GM18907 (cell line): ENCODE measurements at regions not wholly inside any gene's neighbourhood (a gene's known extent, or its start where the extent isn't known, plus 50 kb on each side); places are given as distances from the start of the nearest gene placed in this dataset.

ENCODE experiments used
- ATAC-seq: cut with Tn5 transposase; IDR thresholded peaks from one replicate; pipeline ENCODE4 v1.9.1; 2021; ENCODE audit warnings: mild to moderate bottlenecking, moderate library complexity; ENCODE audit not compliant: unreplicated experiment

DNA sequence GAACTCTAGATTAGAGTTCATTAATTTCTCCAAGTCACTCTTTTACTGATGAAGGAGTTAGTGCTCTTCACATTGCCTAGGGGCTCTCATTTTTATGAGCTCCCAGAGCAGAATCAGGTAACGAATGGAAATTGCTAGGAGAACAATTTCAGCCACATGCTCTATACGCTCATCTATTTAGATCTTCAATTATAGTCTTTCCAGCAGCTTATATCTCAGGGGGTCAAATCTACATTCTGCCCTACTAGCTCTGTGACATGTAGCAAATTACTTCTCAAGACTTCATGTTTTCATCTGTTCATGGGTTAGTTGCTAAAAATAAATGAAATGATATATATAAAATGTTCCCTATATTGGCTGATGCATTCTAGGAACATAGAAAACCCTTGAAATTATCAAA is 183.6 kb downstream of the PLPP3 start:
- ATAC-seq, result no peak

DNA sequence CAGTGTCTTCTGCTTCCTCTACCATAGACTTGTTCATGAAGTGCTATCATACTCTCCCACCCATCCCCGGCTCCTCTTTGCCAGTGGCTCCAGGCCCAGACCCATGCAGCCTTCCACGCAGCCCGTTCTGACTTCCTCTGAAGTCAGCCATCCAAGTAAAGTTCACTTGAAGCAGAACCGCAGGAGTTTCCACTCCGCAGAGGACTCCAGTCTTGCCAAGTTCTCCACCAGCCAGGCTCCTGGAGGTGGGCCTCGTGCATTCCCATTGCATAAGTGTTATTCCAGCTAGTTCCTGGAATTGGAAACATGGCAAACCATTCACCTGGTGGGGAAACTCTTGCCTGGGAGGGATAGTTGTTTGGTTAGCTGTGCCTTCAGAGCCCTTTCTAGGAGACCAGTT is 185.1 kb downstream of the PLPP3 start:
- no peak for ATAC-seq

DNA sequence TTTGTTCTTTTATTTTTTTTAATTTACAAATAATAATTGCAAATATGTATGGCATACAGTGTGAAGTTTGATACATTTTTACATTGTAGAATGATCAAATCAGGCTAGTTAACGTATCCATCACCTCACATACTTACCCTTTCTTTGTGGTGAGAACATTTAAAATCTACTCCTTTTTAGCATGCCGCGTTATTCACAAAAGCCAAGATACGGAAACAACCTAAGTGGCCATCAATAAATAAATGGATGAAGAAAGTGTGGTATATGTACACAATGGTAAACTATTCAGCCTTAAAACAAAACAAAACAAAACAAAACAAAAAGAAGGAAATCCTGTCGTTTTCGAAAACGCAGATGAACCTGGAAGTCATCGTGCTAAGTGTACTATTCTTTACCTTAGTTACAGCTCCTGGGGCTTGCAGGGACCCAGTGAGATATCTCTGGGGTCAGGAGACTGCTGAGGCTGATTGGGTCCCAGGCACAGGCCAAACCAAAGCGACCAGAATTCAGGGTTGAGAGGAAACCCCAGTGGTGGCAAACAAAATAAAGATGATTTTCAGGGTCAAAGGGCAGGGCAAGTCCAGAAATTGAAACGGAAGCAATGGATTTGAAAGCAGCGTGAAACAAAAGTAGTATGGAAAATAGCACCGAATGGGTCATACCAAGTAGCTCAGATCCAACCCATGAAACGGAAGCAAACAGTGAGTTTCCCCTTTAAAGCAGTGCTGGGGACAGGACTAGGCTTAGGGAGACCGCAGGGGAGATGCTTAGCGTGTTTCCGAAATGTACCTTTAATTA is 188.2 kb downstream of the PLPP3 start:
- ATAC-seq, result no peak

DNA sequence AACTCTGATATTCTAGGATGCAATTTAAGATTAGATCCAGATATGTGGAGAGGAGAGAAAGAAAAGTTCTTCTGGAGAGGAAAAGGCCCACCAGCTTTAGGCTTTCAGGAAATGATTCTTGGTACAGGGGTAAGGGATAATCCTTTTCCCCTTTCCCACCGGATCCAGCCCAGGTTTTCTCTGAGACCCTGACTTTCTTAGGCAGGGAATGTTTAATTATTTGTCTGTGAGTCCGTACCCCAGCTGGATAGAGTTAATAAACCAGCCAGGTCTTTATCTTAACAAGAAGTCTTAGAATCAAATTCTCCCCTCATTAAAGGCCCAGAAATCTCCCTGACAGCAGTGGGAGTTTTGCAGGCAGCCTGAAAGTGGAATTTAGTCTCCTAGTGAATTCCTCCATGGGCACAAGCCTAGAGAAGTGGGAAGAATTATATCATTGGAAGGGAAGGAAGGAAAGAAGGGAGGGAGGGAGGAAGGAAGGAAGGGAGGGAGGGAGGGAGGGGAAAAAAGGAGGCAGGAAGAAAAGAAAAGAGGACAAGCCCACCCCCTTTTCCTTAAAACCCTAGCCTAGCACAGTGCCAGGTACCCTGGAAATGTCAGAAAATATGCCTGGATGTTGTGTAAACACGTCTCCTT is 189.0 kb downstream of the PLPP3 start:
- no peak for ATAC-seq

DNA sequence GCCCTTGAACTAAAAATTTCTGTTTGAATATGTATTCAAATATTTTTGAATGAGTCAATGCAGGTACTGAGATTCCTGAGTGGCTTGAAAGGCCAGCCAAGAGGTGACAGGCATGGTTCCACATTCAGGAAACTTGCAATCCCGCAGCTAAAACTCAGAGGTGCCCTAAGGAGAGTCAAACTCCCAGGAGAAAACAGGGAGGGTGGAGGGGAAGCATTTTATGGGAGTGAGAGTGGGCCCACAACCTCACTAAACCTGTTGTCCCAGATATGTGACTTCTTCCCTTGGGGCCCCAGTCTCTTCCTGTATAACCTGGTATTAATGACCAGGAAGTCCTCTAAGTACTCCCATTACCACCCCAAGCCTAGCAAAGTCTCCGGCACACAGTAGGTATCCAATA is 189.6 kb downstream of the PLPP3 start:
- ATAC-seq, result no peak

DNA sequence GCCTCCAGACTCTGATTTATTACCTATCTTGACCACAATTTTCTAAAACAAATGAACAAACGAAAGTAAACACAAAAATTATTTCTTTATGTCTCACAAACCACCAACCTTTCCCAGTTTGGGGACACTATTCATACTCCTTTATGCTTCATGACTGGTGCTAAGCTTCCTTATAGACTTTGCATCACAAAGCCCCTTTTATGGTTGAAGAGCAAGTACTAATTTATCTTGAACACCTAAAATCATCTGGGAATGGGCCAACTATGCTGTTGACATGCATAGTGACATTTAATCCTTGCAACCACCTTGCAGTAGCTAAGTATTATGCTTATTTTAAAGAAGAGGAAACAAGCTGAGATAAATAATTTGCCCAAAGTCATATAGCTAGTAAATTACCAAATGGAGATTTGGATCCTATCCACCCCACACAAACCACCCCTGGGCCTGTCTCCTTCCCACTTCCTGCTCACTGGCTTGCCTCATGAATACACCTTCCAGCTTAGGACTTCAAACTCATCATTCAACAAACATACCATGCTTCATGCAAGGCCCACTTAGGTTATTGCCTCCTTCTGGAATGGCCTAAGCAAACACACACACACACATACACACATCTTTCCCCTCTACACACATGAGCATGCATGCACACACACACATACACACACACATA is 192.2 kb downstream of the PLPP3 start:
- no peak for ATAC-seq

DNA sequence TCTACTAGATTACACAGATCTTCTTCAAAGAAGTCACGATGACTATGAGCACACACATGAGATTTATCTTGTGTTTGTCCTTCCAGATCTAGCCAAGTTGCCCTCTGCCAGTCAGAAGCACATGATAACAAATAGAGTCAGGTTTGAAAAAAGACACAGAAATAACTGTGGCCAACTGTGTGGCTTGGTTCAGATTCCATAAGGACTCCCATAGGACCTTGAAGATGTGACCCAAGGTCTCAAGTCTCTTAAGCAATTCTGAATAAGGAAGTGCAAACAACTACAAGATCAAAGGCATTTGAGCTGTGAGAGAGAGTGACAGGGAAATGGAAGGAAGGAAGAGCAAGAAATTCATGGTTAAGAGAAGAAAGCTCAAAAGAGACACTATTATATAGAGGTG is 194.0 kb downstream of the PLPP3 start:
- no peak for ATAC-seq

DNA sequence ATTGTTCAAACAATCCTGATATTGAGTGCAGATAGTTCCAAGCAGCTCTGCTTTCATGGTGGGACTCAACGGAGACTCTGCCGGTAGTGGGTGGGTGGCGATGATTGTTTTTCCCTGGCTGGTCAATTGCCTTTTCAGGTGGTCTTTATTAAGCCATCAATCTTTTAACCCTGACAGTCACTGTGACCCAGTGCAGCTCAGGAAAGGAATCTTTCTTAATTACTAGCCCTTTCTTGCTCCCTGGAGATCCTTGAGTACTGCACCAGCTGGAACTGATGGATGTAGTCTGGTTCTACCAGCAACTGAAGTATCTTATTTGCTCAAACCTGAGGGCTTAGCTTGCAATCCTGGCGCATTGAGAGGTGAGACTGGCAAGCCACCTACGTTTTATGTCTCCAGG is 196.4 kb downstream of the PLPP3 start:
- no peak for ATAC-seq

DNA sequence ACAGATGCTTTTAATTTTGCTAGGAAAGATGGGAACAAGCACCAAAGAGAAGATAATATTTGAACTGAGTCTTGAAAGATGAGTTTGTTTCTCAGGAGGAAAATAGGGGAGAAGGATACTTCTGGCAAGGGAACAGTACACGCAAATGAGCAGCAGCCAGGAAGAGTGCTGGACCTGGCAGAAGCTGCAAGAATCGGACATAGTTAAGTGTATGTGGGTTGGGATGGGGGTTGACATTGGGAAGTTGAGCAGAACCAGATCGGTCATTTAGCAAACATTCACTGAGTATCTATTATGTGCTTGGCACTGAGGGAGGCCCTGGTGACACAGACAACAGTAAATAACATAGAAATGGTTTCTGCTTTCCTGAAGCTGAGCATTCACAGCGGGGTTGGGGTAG is 198.8 kb downstream of the PLPP3 start:
- no peak for ATAC-seq

DNA sequence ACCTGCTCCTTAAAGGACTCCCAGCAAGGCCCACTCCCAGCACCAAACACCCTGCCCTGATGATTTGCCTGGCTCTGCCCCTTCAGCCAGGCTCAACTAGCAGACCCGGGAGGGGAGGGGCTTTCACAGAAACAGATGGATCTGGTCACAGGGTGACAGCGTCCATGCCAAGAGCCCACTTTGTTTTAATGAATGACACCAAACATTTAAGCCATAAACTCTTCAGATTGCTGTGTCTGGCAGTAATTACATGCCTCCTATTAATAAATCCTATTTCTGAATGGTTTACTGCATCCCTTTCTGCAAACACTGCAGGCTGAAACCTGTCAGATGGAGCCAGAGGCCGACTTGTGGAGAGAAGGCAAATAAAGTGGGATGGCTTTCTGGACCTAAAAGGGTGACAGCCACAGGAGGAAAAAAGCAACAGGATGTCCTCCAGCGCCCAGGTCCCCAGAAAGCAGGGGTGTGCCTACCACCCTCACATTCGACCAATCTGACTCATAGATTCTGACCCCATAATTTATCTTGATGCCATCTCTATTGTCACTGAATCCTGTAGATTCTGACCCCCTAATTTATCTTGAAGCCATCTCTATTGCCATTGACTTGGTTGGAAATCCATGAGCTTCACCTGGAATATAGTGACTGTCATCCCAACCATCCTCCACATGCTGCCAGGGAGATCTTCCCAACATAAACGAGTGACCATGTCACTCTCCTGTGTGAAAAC is 200.9 kb downstream of the PLPP3 start:
- ATAC-seq, result no peak

DNA sequence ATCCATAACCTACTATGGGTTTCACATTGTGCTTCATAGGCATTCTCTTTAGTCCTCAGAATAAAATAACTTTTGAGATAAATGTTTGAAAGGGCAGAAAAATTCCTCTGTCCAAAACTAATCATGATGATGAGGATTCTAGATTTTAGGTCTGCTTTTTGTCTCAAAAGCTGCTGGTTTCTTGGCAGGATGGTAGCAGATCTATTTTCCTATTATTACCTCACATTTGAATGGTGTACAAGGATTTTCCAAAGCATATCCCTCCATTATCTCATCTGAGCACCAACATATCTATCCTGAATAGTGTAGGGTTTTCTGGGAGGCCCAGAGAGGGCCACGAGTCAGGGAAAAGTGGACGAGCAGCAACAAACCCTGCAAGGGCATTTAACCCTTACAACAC is 201.9 kb downstream of the PLPP3 start:
- ATAC-seq, result no peak

DNA sequence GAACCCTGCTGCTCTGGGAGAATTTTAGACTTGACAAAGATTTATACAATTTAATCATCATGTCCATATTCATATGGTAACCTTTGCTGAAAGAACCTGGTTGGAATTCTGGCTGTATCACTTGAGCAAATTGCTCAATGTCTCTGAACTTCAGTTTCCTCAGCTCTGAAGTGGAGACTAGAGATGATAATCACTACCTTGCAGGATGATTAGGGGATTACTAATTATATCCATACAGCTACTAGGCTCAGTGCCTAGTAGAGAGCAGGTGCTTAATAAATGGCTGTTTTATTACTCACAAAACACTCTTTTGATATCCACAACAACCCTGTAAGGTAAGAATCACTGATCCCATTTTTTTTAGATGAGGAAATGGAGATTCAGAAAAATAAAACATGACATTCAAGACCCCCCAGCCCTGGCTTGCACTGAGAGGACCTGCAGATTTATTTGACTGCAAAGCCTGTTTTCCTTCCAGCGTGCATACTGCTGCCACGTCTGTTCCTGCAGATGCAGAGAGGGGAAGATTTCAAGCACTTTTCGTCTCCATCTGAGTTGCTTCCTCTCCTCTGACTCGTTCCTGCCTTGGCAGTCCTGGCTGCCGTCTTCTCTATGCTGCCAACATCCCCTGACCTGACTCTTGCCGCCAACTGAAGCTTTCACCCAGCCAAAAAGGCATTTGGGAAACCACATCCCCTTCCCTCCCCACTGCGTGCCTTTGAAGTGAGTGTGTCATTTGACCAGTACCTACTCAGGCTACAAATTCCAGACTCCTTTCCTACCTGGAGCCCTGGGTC is 203.0 kb downstream of the PLPP3 start:
- ATAC-seq, result no peak

DNA sequence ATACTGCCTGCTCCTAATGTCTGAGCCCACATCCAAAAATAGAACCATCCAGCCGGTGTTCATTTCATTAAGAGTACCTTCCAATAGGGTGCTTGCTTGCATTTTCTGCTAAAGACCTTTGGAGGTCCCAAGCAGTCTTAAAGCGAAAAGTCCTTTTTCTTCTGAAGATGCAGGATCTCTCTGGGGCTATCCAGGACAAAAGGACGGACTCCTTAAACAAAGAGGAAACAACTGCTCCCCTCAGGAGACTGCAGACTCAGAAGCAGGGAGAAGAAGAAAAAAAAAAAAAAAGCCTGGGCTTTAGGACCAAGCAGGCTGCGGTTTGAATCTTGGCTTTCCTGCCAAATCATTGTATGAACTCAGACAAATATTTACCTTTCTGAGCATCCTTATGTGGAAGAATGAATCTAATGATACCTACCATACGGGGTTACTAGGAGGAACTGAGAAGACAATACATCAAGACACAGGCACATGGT is 204.0 kb downstream of the PLPP3 start:
- no peak for ATAC-seq

DNA sequence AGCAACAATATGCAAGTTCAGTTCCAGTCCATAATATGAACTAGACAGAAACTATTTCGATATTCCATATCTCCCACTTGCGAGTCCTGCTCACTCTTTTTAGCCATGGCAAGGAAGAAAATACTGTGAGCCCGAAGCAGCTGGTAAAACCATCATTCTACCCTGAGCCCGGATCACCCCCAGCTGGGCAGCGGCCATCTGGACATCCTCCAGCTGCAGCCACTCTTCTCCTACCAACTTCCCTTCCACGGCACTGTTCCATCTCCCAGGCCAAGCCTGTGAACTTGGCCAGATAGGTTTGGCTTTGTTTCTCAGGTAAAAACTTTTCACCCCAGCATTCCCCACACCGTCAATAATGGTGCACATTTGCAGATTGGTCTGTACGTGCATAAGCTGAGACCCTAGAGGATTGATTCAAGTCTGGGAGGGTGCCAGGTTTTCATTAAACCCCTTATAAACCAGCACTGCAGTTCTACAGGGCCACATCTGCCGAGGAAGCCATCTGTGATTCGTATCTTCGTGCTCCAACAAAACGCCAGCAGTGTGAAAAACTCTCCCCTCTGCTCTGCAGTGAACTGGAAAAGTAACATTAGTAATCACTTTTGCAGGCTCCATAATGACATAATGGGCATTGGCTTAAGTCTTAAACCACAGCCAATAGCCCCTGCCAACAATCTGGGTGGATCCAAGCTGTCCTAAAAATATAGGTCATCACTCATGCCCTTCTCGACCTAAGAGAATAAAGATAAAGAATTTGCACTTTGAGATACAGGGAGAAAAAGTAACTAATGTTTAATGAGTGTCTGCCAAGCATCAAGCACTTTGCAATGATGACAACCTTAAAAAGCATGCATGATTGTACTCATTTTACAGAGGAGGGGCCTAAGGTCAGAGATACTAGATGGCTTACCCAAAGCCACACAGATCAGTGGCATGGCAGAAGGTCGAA is 205.1 kb downstream of the PLPP3 start:
- ATAC-seq, result no peak

DNA sequence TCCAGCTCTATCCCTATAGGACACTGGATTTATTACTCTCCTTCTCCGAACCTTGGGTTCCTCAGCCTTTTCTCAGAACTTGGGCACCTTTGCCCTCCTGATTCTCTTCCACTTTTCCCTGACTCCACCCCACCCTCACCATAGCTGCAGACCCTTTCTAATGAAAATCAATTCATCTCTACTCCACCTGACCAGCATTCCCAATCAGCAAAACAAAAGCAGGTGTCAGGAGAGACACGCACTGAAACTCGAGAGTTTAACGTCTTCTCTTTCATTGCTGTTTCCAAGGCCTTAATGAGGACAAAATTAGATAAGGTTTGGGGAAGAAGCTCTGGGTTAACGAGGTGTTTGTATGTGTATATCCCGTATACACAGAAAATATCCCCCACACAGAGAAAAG is 208.8 kb downstream of the PLPP3 start:
- ATAC-seq, result no peak

DNA sequence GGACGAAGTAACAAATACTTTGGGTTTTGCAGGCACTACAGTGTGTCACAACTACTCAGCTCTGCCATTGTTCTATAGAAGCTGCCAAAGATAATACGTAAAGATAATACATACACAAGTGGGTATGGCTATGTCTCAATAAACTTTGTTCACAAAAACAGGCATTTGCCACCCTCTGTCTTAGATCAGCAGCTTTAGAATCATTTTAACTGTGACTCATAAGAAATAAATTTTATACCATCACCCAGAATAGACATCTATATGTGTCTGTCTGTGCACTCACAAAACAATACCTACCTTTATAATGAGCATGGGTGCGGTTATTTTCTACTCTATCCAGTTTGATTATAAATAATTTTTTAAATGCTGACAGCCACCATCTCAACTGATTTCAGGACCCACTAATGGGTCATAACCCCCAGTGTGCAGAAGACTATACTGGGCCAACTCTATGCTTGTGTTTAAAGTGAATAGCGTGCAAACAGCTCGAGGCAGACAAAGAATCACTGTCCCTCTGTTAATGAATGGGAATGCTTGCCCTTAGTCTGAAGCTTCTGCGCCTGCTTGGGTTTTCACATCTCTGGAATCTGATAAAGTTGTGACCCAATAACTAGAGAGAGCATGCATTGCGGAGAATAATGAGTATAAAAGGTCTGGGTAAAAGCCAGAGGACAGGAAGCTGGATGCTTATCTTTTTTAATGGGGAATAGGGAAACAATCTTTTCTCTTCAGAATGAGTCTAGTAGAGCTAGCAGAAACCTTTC is 216.2 kb downstream of the PLPP3 start:
- ATAC-seq, result no peak

DNA sequence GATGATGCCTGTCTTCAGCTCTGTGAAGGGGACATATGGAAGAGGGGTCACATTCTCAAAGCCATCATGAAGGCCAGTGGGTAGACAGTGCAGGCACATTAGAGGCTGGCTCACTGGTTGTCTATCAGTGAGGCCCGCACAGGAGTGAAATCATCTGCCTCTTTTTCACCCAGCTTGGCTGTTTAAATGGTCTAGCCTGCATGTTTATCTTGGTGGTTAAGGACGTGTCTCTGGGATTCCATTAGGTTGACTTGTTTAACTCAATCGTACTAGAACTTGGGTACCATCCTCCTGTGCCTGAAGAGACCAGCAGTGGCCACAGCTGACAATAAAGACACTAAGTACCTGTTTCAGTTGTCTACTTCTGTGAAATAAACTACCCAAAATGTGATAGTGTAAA is 219.3 kb downstream of the PLPP3 start:
- no peak for ATAC-seq

DNA sequence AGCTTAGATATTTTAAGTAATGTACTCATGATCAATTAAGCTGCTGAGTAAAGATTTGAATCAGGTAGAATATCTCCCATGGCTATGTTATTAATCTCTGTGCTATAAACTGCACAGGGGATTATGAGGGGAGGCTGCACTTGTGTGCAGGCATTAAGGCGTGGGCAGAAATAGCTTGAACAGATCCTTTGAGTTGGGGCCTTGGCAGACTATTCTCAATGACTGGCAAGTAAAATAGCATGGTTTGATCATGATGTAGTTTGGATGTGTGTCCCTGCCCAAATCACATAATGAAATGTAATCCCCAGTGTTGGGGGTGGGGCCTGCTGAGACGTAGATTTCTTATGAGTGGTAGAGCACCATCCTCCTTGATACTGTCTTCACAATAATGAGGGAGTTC is 220.3 kb downstream of the PLPP3 start:
- no peak for ATAC-seq
